ENCODE measurements at regions not wholly inside any gene's neighbourhood (a gene's known extent, or its start where the extent isn't known, plus 50 kb on each side); places are given as distances from the start of the nearest gene placed in this dataset.
"Not testable (repeated sequence)": the region's sequence is repeated elsewhere in the genome, so short reads cannot be mapped to it uniquely, and the experiment has no call there.

- no peak for DNase-seq (ENCODE audit: extremely low read depth in 1 of 2, low read depth in 1 of 2)
These were observed 92.3 kb upstream of the IVNS1ABP start for GRCh38 chr1:185409345-185409744.

DNA sequence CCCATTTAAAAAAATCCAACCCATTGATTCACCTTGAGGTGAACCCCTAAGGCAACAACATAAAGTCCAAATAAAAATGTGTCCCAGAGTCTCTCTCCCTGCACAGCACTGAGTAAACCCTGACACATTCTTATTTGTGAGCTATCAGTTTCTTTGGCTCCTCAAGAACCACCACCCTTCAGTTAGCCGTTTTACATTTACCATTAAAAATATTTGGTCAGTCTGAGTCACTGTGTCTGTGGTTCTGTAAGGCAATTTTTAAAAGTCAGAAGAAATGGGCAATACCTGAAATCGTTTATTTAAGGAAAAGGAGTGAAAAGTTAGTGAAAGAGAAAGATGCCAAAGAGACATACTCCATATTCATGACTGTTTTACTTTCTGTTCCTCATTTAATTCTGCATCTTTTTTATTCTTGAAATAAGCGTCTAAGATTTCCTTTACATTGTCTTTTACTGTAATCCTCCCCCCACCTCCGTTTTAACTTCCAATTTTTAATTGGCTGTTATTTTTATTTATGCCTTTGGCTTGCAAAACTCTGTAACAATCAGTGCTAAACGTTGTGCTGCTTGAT is 91.7 kb upstream of the IVNS1ABP start:
- no peak for DNase-seq (ENCODE audit: extremely low read depth in 1 of 2, low read depth in 1 of 2)

- DNase-seq (ENCODE audit: extremely low read depth in 1 of 2, low read depth in 1 of 2), result no peak
These were observed 89.6 kb upstream of the IVNS1ABP start for GRCh38 chr1:185406691-185407009.

GRCh38 chr1:185406006-185406690 is 89.1 kb upstream of the IVNS1ABP start:
- no peak for DNase-seq (ENCODE audit: extremely low read depth in 1 of 2, low read depth in 1 of 2)

GRCh38 chr1:185404907-185405568 is 88.0 kb upstream of the IVNS1ABP start:
- DNase-seq (ENCODE audit: extremely low read depth in 1 of 2, low read depth in 1 of 2), result no peak

GRCh38 chr1:185404291-185404690 is 87.2 kb upstream of the IVNS1ABP start:
- DNase-seq (ENCODE audit: extremely low read depth in 1 of 2, low read depth in 1 of 2), result no peak

DNA sequence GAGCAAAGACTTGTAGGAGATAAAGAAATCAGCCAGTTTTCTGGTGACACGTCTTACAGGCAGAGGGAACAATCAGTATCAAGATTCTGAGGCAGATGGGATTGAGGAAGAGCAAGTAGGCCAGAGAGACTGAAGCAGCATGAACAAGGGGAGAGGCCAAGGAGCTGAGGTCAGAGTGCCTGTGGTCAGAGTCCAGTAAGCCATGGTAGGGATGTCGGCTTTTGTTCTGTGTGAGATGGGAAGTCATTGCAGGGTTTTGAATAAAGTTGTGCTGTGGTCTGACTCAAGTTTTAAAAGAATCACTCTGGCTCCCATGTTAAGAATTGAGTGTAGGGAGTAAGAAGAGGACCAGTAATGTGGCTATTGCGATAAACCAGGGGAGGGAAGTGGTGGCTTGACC is 85.9 kb upstream of the IVNS1ABP start:
- DNase-seq (ENCODE audit: extremely low read depth in 1 of 2, low read depth in 1 of 2), result no peak

DNA sequence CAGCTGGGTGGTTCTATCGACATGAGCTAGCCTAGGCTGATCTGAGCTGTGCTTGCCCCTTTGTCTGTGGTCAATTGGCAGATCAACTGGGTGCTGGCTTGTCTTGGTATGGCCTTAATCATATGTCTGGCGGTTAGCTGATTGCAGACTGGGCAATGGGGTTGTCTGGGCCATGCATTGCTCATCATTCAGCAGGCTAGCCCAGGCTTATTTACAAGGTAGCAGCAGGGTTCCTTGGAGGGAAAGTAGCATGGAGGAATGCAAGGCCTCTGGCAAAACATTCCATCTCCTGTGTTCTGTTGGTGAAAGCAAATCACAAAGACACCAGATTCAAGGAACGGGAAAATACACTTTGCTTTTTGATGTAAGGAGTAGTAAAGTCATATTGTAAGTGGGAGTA is 84.0 kb upstream of the IVNS1ABP start:
- no peak for DNase-seq (ENCODE audit: extremely low read depth in 1 of 2, low read depth in 1 of 2)

GRCh38 chr1:185400052-185400451 is 83.0 kb upstream of the IVNS1ABP start:
- DNase-seq (ENCODE audit: extremely low read depth in 1 of 2, low read depth in 1 of 2), result no peak

DNA sequence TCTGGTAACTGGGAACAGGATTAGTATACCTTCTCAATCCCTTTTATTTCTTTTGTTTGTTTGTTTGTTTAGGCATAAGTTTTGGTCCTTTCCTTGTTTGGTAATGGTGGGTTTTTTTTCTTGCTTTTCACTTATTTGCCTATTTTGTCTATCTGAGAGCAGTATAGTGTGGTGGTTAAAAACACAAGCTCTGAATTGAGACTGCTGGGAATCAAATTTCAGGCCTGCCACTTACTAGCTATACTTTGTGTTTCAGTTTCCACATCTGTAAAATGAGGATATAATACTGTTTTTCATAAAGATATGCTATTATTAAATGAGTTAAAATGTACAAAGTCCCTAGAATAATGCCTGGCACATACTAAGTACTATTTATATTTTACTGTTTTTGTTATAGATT is 81.6 kb upstream of the IVNS1ABP start:
- DNase-seq (ENCODE audit: extremely low read depth in 1 of 2, low read depth in 1 of 2), result no peak

DNA sequence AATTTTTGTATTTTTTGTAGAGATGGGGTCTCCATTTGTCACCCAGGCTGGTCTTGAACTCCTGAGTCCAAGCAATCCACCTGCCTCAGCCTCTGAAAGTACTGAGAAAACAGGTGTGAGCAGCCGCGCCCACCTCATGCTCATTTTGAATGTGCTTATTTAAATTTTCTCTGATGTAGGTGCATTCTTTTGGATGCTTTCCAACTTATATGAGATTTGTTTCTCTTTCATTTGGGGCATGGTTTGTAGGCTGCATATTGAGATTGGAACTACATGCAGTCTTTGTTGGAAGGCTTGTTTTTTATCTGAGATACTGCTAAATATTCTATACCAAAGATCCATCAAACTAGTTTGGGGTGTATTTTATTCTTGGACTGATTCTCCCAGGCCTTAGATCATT is 81.0 kb upstream of the IVNS1ABP start:
- DNase-seq (ENCODE audit: extremely low read depth in 1 of 2, low read depth in 1 of 2), result no peak

DNA sequence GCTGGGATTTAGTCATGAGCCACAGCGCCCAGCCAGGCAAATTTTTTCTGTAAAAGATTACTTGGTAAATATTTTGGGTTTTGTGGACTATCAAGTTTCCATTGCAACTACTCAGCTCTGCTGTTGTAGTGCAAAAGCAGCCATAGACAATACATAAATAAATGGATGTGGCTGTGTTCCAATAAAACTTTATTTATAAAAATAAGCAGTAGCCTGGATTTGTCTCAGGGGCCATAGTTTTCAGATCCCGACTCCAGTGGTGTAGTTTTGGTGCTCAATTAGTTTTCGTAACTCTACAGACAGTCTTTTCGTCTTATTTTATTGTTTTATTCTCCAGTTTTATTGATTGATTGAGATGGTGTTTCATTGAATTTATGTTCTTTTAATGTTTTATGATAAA is 80.1 kb upstream of the IVNS1ABP start:
- no peak for DNase-seq (ENCODE audit: extremely low read depth in 1 of 2, low read depth in 1 of 2)

DNA sequence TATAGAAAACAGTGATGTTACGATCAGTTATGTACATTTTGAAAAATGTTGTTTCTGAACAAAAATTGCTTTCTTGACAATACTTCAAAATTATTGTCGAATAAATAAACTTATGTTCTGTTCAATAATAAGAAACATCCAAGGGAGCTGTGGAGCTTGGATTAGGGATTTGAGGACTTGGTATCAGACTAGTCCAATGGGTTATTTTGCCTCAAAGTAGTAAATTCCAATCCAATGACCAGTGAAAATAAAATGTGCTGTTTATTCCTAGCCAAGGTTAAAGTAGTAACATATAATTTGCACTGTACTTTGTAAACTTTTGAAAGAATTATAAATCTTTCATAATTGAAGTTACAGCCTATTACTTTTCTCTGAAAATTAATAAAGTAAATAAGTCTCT is 79.1 kb upstream of the IVNS1ABP start:
- no peak for DNase-seq (ENCODE audit: extremely low read depth in 1 of 2, low read depth in 1 of 2)

DNA sequence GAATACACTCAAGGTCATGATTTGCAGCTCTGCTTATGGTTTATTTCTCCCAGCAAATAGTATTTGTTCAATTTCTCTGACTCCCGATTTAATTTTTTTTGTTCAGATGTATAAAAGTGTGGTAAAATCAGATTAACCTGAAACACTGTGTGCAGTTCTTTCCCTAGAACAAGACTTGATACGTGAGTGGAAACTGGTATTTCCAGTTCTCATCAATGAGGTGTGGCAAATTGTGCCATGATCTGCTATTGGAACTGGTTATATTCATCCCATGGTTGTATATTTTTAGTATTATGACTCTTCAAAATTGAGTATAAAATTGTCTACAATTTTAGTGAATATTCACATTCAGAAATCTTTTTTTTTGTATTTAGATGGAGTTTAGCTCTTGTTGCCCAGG is 76.8 kb upstream of the IVNS1ABP start:
- no peak for DNase-seq (ENCODE audit: extremely low read depth in 1 of 2, low read depth in 1 of 2)

DNA sequence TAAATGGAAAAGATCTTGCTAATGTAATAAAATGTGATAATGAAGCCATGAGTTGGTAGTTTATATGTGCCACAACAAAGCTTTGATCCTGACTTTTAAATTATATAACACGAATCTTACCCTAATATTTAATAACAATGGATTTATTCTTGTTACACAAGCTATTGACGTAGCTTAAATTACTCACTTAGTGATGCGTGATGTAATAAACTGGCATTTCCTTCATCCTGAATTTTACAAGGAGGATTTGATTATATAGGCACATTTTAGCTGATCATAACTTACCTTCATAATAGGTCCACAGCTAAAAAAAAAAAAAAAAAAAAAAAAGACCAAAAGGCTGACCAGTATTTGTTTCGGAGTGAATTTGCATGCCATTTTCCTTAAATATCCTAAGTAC is 76.2 kb upstream of the IVNS1ABP start:
- no peak for DNase-seq (ENCODE audit: extremely low read depth in 1 of 2, low read depth in 1 of 2)

- DNase-seq (ENCODE audit: extremely low read depth in 1 of 2, low read depth in 1 of 2), result no peak
These were observed 71.8 kb upstream of the IVNS1ABP start for GRCh38 chr1:185388815-185389214.

DNA sequence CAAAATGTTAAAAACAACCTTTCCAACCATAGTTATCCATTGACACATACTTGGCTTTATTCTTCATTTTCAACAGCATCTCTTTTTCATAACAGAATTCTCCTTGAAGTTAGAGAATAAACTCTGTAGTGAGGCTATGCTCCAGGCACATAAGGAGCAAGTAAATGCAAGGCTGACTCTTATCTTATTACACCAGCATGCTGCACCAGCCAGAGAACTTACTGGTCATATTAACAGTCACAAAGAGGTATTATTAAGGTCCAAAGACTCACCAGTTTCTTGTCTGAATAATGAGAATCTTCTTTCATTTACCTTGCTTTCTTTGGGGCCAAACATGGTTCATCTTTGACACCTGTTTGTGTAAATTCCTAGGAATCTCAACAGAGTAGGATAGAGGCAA is 71.3 kb upstream of the IVNS1ABP start:
- DNase-seq (ENCODE audit: extremely low read depth in 1 of 2, low read depth in 1 of 2), result no peak

GRCh38 chr1:185385991-185386390 is 68.9 kb upstream of the IVNS1ABP start:
- DNase-seq (ENCODE audit: extremely low read depth in 1 of 2, low read depth in 1 of 2), result no peak

DNA sequence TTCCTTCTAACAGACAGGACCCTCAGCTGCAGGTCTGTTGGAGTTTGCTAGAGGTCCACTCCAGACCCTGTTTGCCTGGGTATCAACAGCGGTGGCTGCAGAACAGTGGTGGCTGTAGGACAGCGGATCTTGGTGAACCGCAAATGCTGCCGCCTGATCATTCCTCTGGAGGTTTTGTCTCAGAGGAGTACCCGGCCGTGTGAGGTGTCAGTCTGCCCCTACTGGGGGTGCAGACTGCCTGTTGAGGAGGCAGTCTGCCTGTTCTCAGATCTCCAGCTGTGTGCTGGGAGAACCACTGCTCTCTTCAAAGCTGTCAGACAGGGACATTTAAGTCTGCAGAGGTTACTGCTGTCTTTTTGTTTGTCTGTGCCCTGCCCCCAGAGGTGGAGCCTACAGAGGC is 66.8 kb upstream of the IVNS1ABP start:
- not testable (repeated sequence) for DNase-seq (ENCODE audit: extremely low read depth in 1 of 2, low read depth in 1 of 2)

- no peak for DNase-seq (ENCODE audit: extremely low read depth in 1 of 2, low read depth in 1 of 2)
These were observed 60.8 kb upstream of the IVNS1ABP start for GRCh38 chr1:185377831-185378230.

GRCh38 chr1:185376840-185377635 is 60.0 kb upstream of the IVNS1ABP start:
- DNase-seq (ENCODE audit: extremely low read depth in 1 of 2, low read depth in 1 of 2), result no peak

DNA sequence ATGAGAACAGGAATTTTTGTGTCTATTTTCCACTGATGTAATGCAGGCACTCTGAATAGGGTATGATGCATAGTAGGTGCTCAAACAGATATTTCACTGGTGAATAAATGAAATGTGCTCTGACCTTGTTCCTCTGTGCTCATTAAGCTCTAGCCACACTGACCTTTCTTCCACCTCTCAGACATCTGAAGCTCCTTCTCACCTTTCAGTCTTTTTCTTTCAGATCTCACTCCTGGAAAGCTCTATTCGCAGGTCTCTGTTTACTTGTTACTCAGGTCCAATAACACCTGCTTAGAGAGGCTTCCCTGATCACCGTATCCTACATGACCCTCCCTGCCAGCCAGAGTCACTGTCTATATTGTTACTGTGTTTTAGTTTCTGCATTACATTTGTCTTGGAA is 59.2 kb upstream of the IVNS1ABP start:
- DNase-seq (ENCODE audit: extremely low read depth in 1 of 2, low read depth in 1 of 2), result no peak
